ENCODE measurements at regions not wholly inside any gene's neighbourhood (a gene's known extent, or its start where the extent isn't known, plus 50 kb on each side); places are given as distances from the start of the nearest gene placed in this dataset.

- DNase-seq (no peak), FAIRE-seq (no peak)
- Histone ChIP-seq H3K4me1 (ENCODE audit: control insufficient read depth in 3 of 3, insufficient read depth in 2 of 3, low read depth in 1 of 3, low read length in 2 of 3) (peaks cover 0 to 40% (median 3%) of the 10 kb centered on the region in 3 donors), H3K27me3 (ENCODE audit: control insufficient read depth in 3 of 3, insufficient read depth in 3 of 3, low read length in 3 of 3) (no peaks in the 10 kb centered on the region), H3K27ac (ENCODE audit: low read depth in 1 of 3, low read length in 2 of 3) (no peak overlapping the region), H3K36me3 (ENCODE audit: control insufficient read depth in 3 of 3, insufficient read depth in 2 of 3, low read depth in 1 of 3, low read length in 3 of 3) (no peaks in the 10 kb centered on the region), H3K9me3 (ENCODE audit: control insufficient read depth in 2 of 2, insufficient read depth in 1 of 2, low read depth in 1 of 2, low read length in 1 of 2) (no peaks in the 10 kb centered on the region), H3K4me3 (ENCODE audit: low read depth in 1 of 3, low read length in 3 of 3) (no peak overlapping the region)
- WGBS, 3 donors: 48 to 72% (median 70%) methylated on average over 6 of the region's 6 CpGs
These were observed 152.5 kb downstream of the FGF9 start for GRCh38 chr13:21823416-21823815.

- DNase-seq (no peak), FAIRE-seq (no peak)
- no peak overlapping the region for H3K27ac ChIP-seq (ENCODE audit: low read depth in 1 of 3, low read length in 2 of 3)
- H3K36me3 ChIP-seq (ENCODE audit: control insufficient read depth in 3 of 3, insufficient read depth in 2 of 3, low read depth in 1 of 3, low read length in 3 of 3): no peaks in the 10 kb centered on the region
- no peaks in the 10 kb centered on the region for H3K9me3 ChIP-seq (ENCODE audit: control insufficient read depth in 2 of 2, insufficient read depth in 1 of 2, low read depth in 1 of 2, low read length in 1 of 2)
- WGBS, 3 donors: 28 to 38% (median 37%) methylated on average over 1 of the region's 1 CpG
- H3K4me1 ChIP-seq (ENCODE audit: control insufficient read depth in 3 of 3, insufficient read depth in 2 of 3, low read depth in 1 of 3, low read length in 2 of 3): peaks cover 0 to 40% (median 3%) of the 10 kb centered on the region in 3 donors
- H3K4me3 ChIP-seq (ENCODE audit: low read depth in 1 of 3, low read length in 3 of 3): no peak overlapping the region
- no peaks in the 10 kb centered on the region for H3K27me3 ChIP-seq (ENCODE audit: control insufficient read depth in 3 of 3, insufficient read depth in 3 of 3, low read length in 3 of 3)
These were observed 153.1 kb downstream of the FGF9 start for GRCh38 chr13:21823949-21824348.

GRCh38 chr13:21825186-21825585 is 154.3 kb downstream of the FGF9 start:
- Histone ChIP-seq H3K27me3 (ENCODE audit: control insufficient read depth in 3 of 3, insufficient read depth in 3 of 3, low read length in 3 of 3) (no peaks in the 10 kb centered on the region), H3K4me3 (ENCODE audit: low read depth in 1 of 3, low read length in 3 of 3) (no peak overlapping the region), H3K36me3 (ENCODE audit: control insufficient read depth in 3 of 3, insufficient read depth in 2 of 3, low read depth in 1 of 3, low read length in 3 of 3) (no peaks in the 10 kb centered on the region), H3K9me3 (ENCODE audit: control insufficient read depth in 2 of 2, insufficient read depth in 1 of 2, low read depth in 1 of 2, low read length in 1 of 2) (no peaks in the 10 kb centered on the region), H3K4me1 (ENCODE audit: control insufficient read depth in 3 of 3, insufficient read depth in 2 of 3, low read depth in 1 of 3, low read length in 2 of 3) (peaks cover 0 to 40% (median 3%) of the 10 kb centered on the region in 3 donors), H3K27ac (ENCODE audit: low read depth in 1 of 3, low read length in 2 of 3) (peak overlapping the region in 1 of 3 donors; percentile 65)
- DNase-seq (peak; percentile 85 to 87), FAIRE-seq (no peak)
- 13 to 46% (median 25%) methylated on average over 6 of the region's 6 CpGs for WGBS, 3 donors

- FAIRE-seq: no peak
These were observed 154.9 kb downstream of the FGF9 start for GRCh38 chr13:21825801-21826200.

GRCh38 chr13:21826214-21827015 is 155.5 kb downstream of the FGF9 start:
- 46 to 55% (median 46%) methylated on average over 3 of the region's 3 CpGs for WGBS, 3 donors
- no peak overlapping the region for H3K27ac ChIP-seq (ENCODE audit: low read depth in 1 of 3, low read length in 2 of 3)

More at GRCh38 chr13:21825801-21826200, 154.9 kb downstream of the FGF9 start:
- no peak for DNase-seq
- Histone ChIP-seq H3K9me3 (ENCODE audit: control insufficient read depth in 2 of 2, insufficient read depth in 1 of 2, low read depth in 1 of 2, low read length in 1 of 2) (no peaks in the 10 kb centered on the region), H3K4me1 (ENCODE audit: control insufficient read depth in 3 of 3, insufficient read depth in 2 of 3, low read depth in 1 of 3, low read length in 2 of 3) (peaks cover 0 to 40% (median 3%) of the 10 kb centered on the region in 3 donors), H3K27ac (ENCODE audit: low read depth in 1 of 3, low read length in 2 of 3) (no peak overlapping the region), H3K36me3 (ENCODE audit: control insufficient read depth in 3 of 3, insufficient read depth in 2 of 3, low read depth in 1 of 3, low read length in 3 of 3) (no peaks in the 10 kb centered on the region), H3K27me3 (ENCODE audit: control insufficient read depth in 3 of 3, insufficient read depth in 3 of 3, low read length in 3 of 3) (no peaks in the 10 kb centered on the region), H3K4me3 (ENCODE audit: low read depth in 1 of 3, low read length in 3 of 3) (no peak overlapping the region)
- WGBS, 3 donors: 48 to 59% (median 58%) methylated on average over 2 of the region's 2 CpGs

GRCh38 chr13:21831654-21832324 is 160.9 kb downstream of the FGF9 start:
- Histone ChIP-seq H3K36me3 (ENCODE audit: control insufficient read depth in 3 of 3, insufficient read depth in 2 of 3, low read depth in 1 of 3, low read length in 3 of 3) (no peaks in the 10 kb centered on the region), H3K27me3 (ENCODE audit: control insufficient read depth in 3 of 3, insufficient read depth in 3 of 3, low read length in 3 of 3) (no peaks in the 10 kb centered on the region), H3K4me1 (ENCODE audit: control insufficient read depth in 3 of 3, insufficient read depth in 2 of 3, low read depth in 1 of 3, low read length in 2 of 3) (peaks cover 0 to 13% (median 0%) of the 10 kb centered on the region in 3 donors), H3K27ac (ENCODE audit: low read depth in 1 of 3, low read length in 2 of 3) (no peak overlapping the region), H3K4me3 (ENCODE audit: low read depth in 1 of 3, low read length in 3 of 3) (no peak overlapping the region), H3K9me3 (ENCODE audit: control insufficient read depth in 2 of 2, insufficient read depth in 1 of 2, low read depth in 1 of 2, low read length in 1 of 2) (no peaks in the 10 kb centered on the region)
- WGBS, 3 donors: 91 to 95% (median 92%) methylated on average over 13 of the region's 13 CpGs
- no peak for DNase-seq
- FAIRE-seq: no peak

More at GRCh38 chr13:21826214-21827015, 155.5 kb downstream of the FGF9 start:
- no peaks in the 10 kb centered on the region for H3K9me3 ChIP-seq (ENCODE audit: control insufficient read depth in 2 of 2, insufficient read depth in 1 of 2, low read depth in 1 of 2, low read length in 1 of 2)
- no peaks in the 10 kb centered on the region for H3K36me3 ChIP-seq (ENCODE audit: control insufficient read depth in 3 of 3, insufficient read depth in 2 of 3, low read depth in 1 of 3, low read length in 3 of 3)
- no peak overlapping the region for H3K4me3 ChIP-seq (ENCODE audit: low read depth in 1 of 3, low read length in 3 of 3)
- H3K4me1 ChIP-seq (ENCODE audit: control insufficient read depth in 3 of 3, insufficient read depth in 2 of 3, low read depth in 1 of 3, low read length in 2 of 3): peaks cover 0 to 40% (median 3%) of the 10 kb centered on the region in 3 donors
- FAIRE-seq (no peak), DNase-seq (no peak)
- no peaks in the 10 kb centered on the region for H3K27me3 ChIP-seq (ENCODE audit: control insufficient read depth in 3 of 3, insufficient read depth in 3 of 3, low read length in 3 of 3)

GRCh38 chr13:21833921-21834320 is 163.0 kb downstream of the FGF9 start:
- Histone ChIP-seq H3K36me3 (ENCODE audit: control insufficient read depth in 3 of 3, insufficient read depth in 2 of 3, low read depth in 1 of 3, low read length in 3 of 3) (no peaks in the 10 kb centered on the region), H3K9me3 (ENCODE audit: control insufficient read depth in 2 of 2, insufficient read depth in 1 of 2, low read depth in 1 of 2, low read length in 1 of 2) (no peaks in the 10 kb centered on the region), H3K4me3 (ENCODE audit: low read depth in 1 of 3, low read length in 3 of 3) (no peak overlapping the region), H3K4me1 (ENCODE audit: control insufficient read depth in 3 of 3, insufficient read depth in 2 of 3, low read depth in 1 of 3, low read length in 2 of 3) (peaks cover 0 to 17% (median 3%) of the 10 kb centered on the region in 3 donors), H3K27me3 (ENCODE audit: control insufficient read depth in 3 of 3, insufficient read depth in 3 of 3, low read length in 3 of 3) (no peaks in the 10 kb centered on the region), H3K27ac (ENCODE audit: low read depth in 1 of 3, low read length in 2 of 3) (no peak overlapping the region)
- no peak for DNase-seq
- WGBS, 3 donors: 77 to 88% (median 84%) methylated on average over 9 of the region's 9 CpGs
- FAIRE-seq: no peak

GRCh38 chr13:21834521-21834920 is 163.6 kb downstream of the FGF9 start:
- no peaks in the 10 kb centered on the region for H3K36me3 ChIP-seq (ENCODE audit: control insufficient read depth in 3 of 3, insufficient read depth in 2 of 3, low read depth in 1 of 3, low read length in 3 of 3)
- peaks cover 0 to 17% (median 3%) of the 10 kb centered on the region in 3 donors for H3K4me1 ChIP-seq (ENCODE audit: control insufficient read depth in 3 of 3, insufficient read depth in 2 of 3, low read depth in 1 of 3, low read length in 2 of 3)
- no peaks in the 10 kb centered on the region for H3K27me3 ChIP-seq (ENCODE audit: control insufficient read depth in 3 of 3, insufficient read depth in 3 of 3, low read length in 3 of 3)
- 53 to 54% (median 54%) methylated on average over 6 of the region's 6 CpGs for WGBS, 3 donors
- no peak overlapping the region for H3K4me3 ChIP-seq (ENCODE audit: low read depth in 1 of 3, low read length in 3 of 3)
- DNase-seq: no peak
- H3K9me3 ChIP-seq (ENCODE audit: control insufficient read depth in 2 of 2, insufficient read depth in 1 of 2, low read depth in 1 of 2, low read length in 1 of 2): no peaks in the 10 kb centered on the region
- no peak for FAIRE-seq
- H3K27ac ChIP-seq (ENCODE audit: low read depth in 1 of 3, low read length in 2 of 3): no peak overlapping the region

Measured in small intestine (tissue), 7 donors.